ENCODE measurements at regions not wholly inside any gene's neighbourhood (a gene's known extent, or its start where the extent isn't known, plus 50 kb on each side); places are given as distances from the start of the nearest gene placed in this dataset.

DNA sequence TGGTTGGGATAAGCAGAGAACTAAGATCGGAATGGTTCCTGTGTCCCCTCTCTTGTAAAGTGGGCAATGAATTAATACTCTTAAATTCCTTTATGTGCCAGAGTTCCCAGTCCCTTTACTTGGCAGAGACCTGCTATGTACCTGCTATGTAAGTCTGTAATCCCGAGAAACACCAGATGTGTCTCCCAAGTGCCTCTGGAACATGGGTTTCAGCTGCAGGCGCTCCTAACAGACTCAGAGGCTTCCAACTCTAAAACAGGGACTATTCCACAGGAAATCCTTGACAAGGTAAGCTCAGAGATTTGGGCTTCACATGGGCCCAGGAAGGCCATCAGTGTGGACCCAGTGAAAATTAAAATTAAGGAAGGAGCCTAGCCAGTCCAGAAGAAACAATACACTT lies 117.7 kb upstream of the PLCL2 start:
- WGBS (ENCODE audit: insufficient coverage, low coverage, missing lambda C conversion rate) = 4% methylated on average over 3 of the region's 3 CpGs
- no peak for FAIRE-seq
- TF ChIP-seq CHD2 (IDR thresholded peaks at IDR 0.05; ENCODE audit: low read depth, low read length) = no peak
- TF ChIP-seq ASH1L (IDR thresholded peaks at IDR 0.05; ENCODE audit: borderline replicate concordance, low read depth, partially characterized antibody) = no peak
- no peak for TF ChIP-seq GTF2B (IDR thresholded peaks at IDR 0.05; ENCODE audit: extremely low read depth, insufficient read length)
- TF ChIP-seq SIX5 (IDR thresholded peaks at IDR 0.05; ENCODE audit: borderline replicate concordance in 1 of 2, insufficient read depth in 1 of 2, low read depth in 1 of 2, low read length in 2 of 2) = no peak
- H3K79me2 ChIP-seq (ENCODE audit: control insufficient read depth, insufficient read depth, low read length) = no peaks in the 10 kb centered on the region
- ATAC-seq = no peak
- no peaks in the 10 kb centered on the region for H3K4me1 ChIP-seq (replicated peaks in 1 of 2; ENCODE audit: control insufficient read depth in 2 of 2, insufficient read depth in 2 of 2, low read length in 2 of 2)
- DNase-seq (ENCODE audit: extremely low read depth in 1 of 4, low spot score in 3 of 4) = no peak
- no peak overlapping the region for H3K9ac ChIP-seq (ENCODE audit: insufficient read depth in 1 of 2, low read depth in 2 of 2, low read length in 2 of 2)
- H3K9me1 ChIP-seq (ENCODE audit: control insufficient read depth, insufficient read depth, low read length) = no peaks in the 10 kb centered on the region
- H3K27ac ChIP-seq (ENCODE audit: extremely low read depth, low read depth, low read length) = no peak overlapping the region
- CTCF ChIA-PET (ENCODE audit: low intra/inter-chr PET ratio) = no interaction called here
- no peak overlapping the region for H2AFZ ChIP-seq (ENCODE audit: low read depth, low read length)
- in situ Hi-C loops (cut with MboI) = no loop called here
- no peaks in the 10 kb centered on the region for H3K9me3 ChIP-seq (replicated peaks; ENCODE audit: control insufficient read depth, insufficient read depth, low read depth, low read length)
- H3K4me2 ChIP-seq (ENCODE audit: insufficient read depth, low read length) = no peak overlapping the region
- H3K27me3 ChIP-seq (ENCODE audit: control insufficient read depth in 2 of 2, insufficient read depth in 2 of 2, low read length in 2 of 2) = peaks cover 0 to 4% of the 10 kb centered on the region in 2 experiments; a peak in 2 of 5 replicates
- H4K20me1 ChIP-seq (replicated peaks; ENCODE audit: control insufficient read depth, insufficient read depth, low read length) = no peaks in the 10 kb centered on the region
- BruUV-seq (replicated peaks) = no TSS peak
- H3K36me3 ChIP-seq (ENCODE audit: control insufficient read depth, insufficient read depth, low read length) = no peaks in the 10 kb centered on the region
- no peak overlapping the region for H3K4me3 ChIP-seq
- POLR2A ChIA-PET = no interaction called here
- intact Hi-C loops (cut with micrococcal nuclease) = no loop called here

GRCh38 chr3:16768014-16768413 lies 116.7 kb upstream of the PLCL2 start:
- Histone ChIP-seq H3K4me2 (ENCODE audit: insufficient read depth, low read length) (no peak overlapping the region), H3K36me3 (ENCODE audit: control insufficient read depth, insufficient read depth, low read length) (no peaks in the 10 kb centered on the region), H3K27ac (ENCODE audit: extremely low read depth, low read depth, low read length) (no peak overlapping the region), H3K9me3 (replicated peaks; ENCODE audit: control insufficient read depth, insufficient read depth, low read depth, low read length) (no peaks in the 10 kb centered on the region), H3K27me3 (ENCODE audit: control insufficient read depth in 2 of 2, insufficient read depth in 2 of 2, low read length in 2 of 2) (peaks cover 0 to 4% of the 10 kb centered on the region in 2 experiments; a peak in 2 of 5 replicates), H3K9ac (ENCODE audit: insufficient read depth in 1 of 2, low read depth in 2 of 2, low read length in 2 of 2) (no peak overlapping the region), H3K4me3 (no peak overlapping the region), H3K79me2 (ENCODE audit: control insufficient read depth, insufficient read depth, low read length) (no peaks in the 10 kb centered on the region), H3K9me1 (ENCODE audit: control insufficient read depth, insufficient read depth, low read length) (no peaks in the 10 kb centered on the region), H2AFZ (ENCODE audit: low read depth, low read length) (no peak overlapping the region), H3K4me1 (replicated peaks in 1 of 2; ENCODE audit: control insufficient read depth in 2 of 2, insufficient read depth in 2 of 2, low read length in 2 of 2) (no peaks in the 10 kb centered on the region), H4K20me1 (replicated peaks; ENCODE audit: control insufficient read depth, insufficient read depth, low read length) (no peaks in the 10 kb centered on the region)
- ChIA-PET CTCF (ENCODE audit: low intra/inter-chr PET ratio) (no interaction called here), POLR2A (interaction anchor here (0.7 kb wide), 1 partner anchor 115 kb away, joined by 4 read pairs; no protein-coding TSS in a partner anchor)
- no peak for DNase-seq (ENCODE audit: extremely low read depth in 1 of 4, low spot score in 3 of 4)
- no peak for FAIRE-seq
- BruUV-seq (replicated peaks) = no TSS peak
- intact Hi-C loops (cut with micrococcal nuclease) = no loop called here
- in situ Hi-C loops (cut with MboI) = no loop called here
- no peak for ATAC-seq
- TF ChIP-seq FOS (IDR thresholded peaks at IDR 0.05; ENCODE audit: extremely low read depth, insufficient read length) = no peak
- TF ChIP-seq SRSF3 (IDR thresholded peaks at IDR 0.05; ENCODE audit: insufficient read depth, low read length) = no peak
- no peak for TF ChIP-seq ZBTB17 (CRISPR knock-in tag; IDR thresholded peaks at IDR 0.05)
- no peak for TF ChIP-seq FOXK1 (CRISPR knock-in tag; IDR thresholded peaks at IDR 0.05; ENCODE audit: borderline replicate concordance)
- TF ChIP-seq HEY1 (CRISPR knock-in tag; IDR thresholded peaks at IDR 0.05; ENCODE audit: borderline replicate concordance) = no peak
- WGBS (ENCODE audit: insufficient coverage, low coverage, missing lambda C conversion rate) = 0% methylated on average over 1 of the region's 1 CpG

Measured in K562 (cell line).